IMR-90 (cell line): ENCODE measurements at regions not wholly inside any gene's neighbourhood (a gene's known extent, or its start where the extent isn't known, plus 50 kb on each side); places are given as distances from the start of the nearest gene placed in this dataset.

Experiments used
- ATAC-seq: fragments of 200-7000 bp; cut with Tn5 transposase; 2 replicates; pipeline ENCODE4 v1.9.1; 2020; ENCODE audit warnings: low read depth, mild to moderate bottlenecking, moderate library complexity
- BruUV-seq: library from RNA; stranded (reverse); fragments of 400-500 nt; replicated peaks from 2 replicates; lab custom pipeline; 2021; lab: Mats Ljungman, UMichigan
- CTCF ChIA-PET: fragments of 300-600 bp; formaldehyde crosslinking; extraction: SDS; loops from one replicate; lab custom pipeline; 2021; ENCODE audit warnings: antibody characterized with exemption; lab: Yijun Ruan, JAX
- POLR2A ChIA-PET: fragments of 300-600 bp; sonication (Branson Sonifier 250); formaldehyde crosslinking; loops from one replicate; lab custom pipeline; 2022; ENCODE audit warnings: antibody characterized with exemption; ENCODE audit not compliant: unreplicated experiment; lab: Charles Lee
- DNase-seq: peaks from one replicate; pipeline ENCODE4 v3.0.0; 2013
- H2AFZ ChIP-seq: replicated peaks from 2 replicates; pipeline ENCODE3; 2013; ENCODE audit warnings: low read length, mild to moderate bottlenecking; ENCODE audit not compliant: poor library complexity
- H2AK5ac ChIP-seq: 2 replicates; pipeline ENCODE4 v1.6.1; 2013; ENCODE audit warnings: low read depth, low read length, inconsistent platforms
- H2AK9ac ChIP-seq: replicated peaks from 2 replicates; pipeline ENCODE3; 2013; ENCODE audit warnings: mild to moderate bottlenecking, low read depth, low read length, moderate library complexity; ENCODE audit not compliant: poor library complexity
- H2BK120ac ChIP-seq: 2 replicates; pipeline ENCODE4 v1.6.1; 2013; ENCODE audit warnings: low read depth, low read length, inconsistent platforms
- H2BK15ac ChIP-seq: 3 replicates; pipeline ENCODE4 v1.6.1; 2013; ENCODE audit warnings: low read depth, low read length, inconsistent platforms
- H2BK20ac ChIP-seq: 2 replicates; pipeline ENCODE4 v1.6.1; 2013; ENCODE audit warnings: low read depth, mild to moderate bottlenecking, inconsistent platforms, low read length, moderate library complexity
- H2BK5ac ChIP-seq: 2 replicates; pipeline ENCODE4 v1.6.1; 2013; ENCODE audit warnings: mild to moderate bottlenecking, low read depth, low read length, inconsistent platforms; ENCODE audit not compliant: poor library complexity, severe bottlenecking
- H3K14ac ChIP-seq: replicated peaks from 2 replicates; pipeline ENCODE4 v1.6.1; 2013; ENCODE audit warnings: low read depth, low read length, inconsistent platforms
- H3K18ac ChIP-seq: 2 replicates; pipeline ENCODE4 v1.6.1; 2013; ENCODE audit warnings: low read depth, low read length, control low read depth
- H3K23ac ChIP-seq: 2 replicates; pipeline ENCODE4 v1.6.1; 2013; ENCODE audit warnings: low read depth, low read length, inconsistent platforms
- H3K27ac ChIP-seq: 2 replicates; pipeline ENCODE4 v1.5.1; 2013; ENCODE audit warnings: mild to moderate bottlenecking, control low read depth, low read length; ENCODE audit not compliant: insufficient read depth
- H3K27me3 ChIP-seq: 2 replicates; pipeline ENCODE4 v1.6.1; 2013; ENCODE audit warnings: low read length; ENCODE audit not compliant: control insufficient read depth, insufficient read depth
- H3K36me3 ChIP-seq: 2 replicates; pipeline ENCODE4 v1.6.1; 2013; ENCODE audit warnings: low read length, mixed read lengths; ENCODE audit not compliant: control insufficient read depth, insufficient read depth
- H3K4ac ChIP-seq: 2 replicates; pipeline ENCODE4 v1.6.1; 2013; ENCODE audit warnings: low read depth, low read length, inconsistent platforms
- H3K4me1 ChIP-seq: 2 replicates; pipeline ENCODE4 v1.6.1; 2013; ENCODE audit warnings: low read length, mixed read lengths; ENCODE audit not compliant: control insufficient read depth, insufficient read depth
- H3K4me2 ChIP-seq: 2 replicates; pipeline ENCODE4 v1.6.1; 2013; ENCODE audit warnings: low read depth, mild to moderate bottlenecking, control low read depth, low read length, moderate library complexity
- H3K4me3 ChIP-seq: 2 replicates; pipeline ENCODE4 v1.5.1; 2013; ENCODE audit warnings: low read depth, mild to moderate bottlenecking, control low read depth, low read length, moderate library complexity; ENCODE audit not compliant: insufficient read depth
- H3K56ac ChIP-seq: 2 replicates; pipeline ENCODE4 v1.6.1; 2013; ENCODE audit warnings: low read length, inconsistent platforms; ENCODE audit not compliant: insufficient read depth; ENCODE audit errors: extremely low read depth
- H3K79me1 ChIP-seq, 2 experiments: 2 replicates each; pipeline ENCODE4 v1.6.1; 2013; ENCODE audit warnings: low read length in 2 of 2, inconsistent platforms in 1 of 2, low read depth in 1 of 2
- H3K9ac ChIP-seq: 2 replicates; pipeline ENCODE4 v1.6.1; 2013; ENCODE audit warnings: low read depth, low read length, control low read depth
- H3K9me1 ChIP-seq: 2 replicates; pipeline ENCODE4 v1.6.1; 2013; ENCODE audit warnings: low read length, inconsistent platforms; ENCODE audit not compliant: insufficient read depth
- H3K9me3 ChIP-seq: 2 replicates; pipeline ENCODE4 v1.6.1; 2013; ENCODE audit warnings: low read length; ENCODE audit not compliant: control insufficient read depth, insufficient read depth
- H4K20me1 ChIP-seq: 2 replicates; pipeline ENCODE4 v1.6.1; 2013; ENCODE audit warnings: low read length, inconsistent platforms; ENCODE audit not compliant: insufficient read depth
- H4K5ac ChIP-seq: 2 replicates; pipeline ENCODE4 v1.6.1; 2013; ENCODE audit warnings: mild to moderate bottlenecking, low read depth, low read length, control low read depth
- H4K8ac ChIP-seq, 2 experiments: 2 replicates each; pipeline ENCODE4 v1.6.1; 2013; ENCODE audit warnings: low read depth in 2 of 2, low read length in 2 of 2, control low read depth in 1 of 2, inconsistent platforms in 1 of 2
- H4K91ac ChIP-seq: 2 replicates; pipeline ENCODE4 v1.6.1; 2013; ENCODE audit warnings: low read depth, low read length, inconsistent platforms; ENCODE audit not compliant: insufficient read depth
- BHLHE40 ChIP-seq: fragments of 150-350 bp; IDR thresholded peaks from 2 replicates; pipeline ENCODE4 v1.6.1; 2016; ENCODE audit warnings: mild to moderate bottlenecking, low read depth, low read length
- CEBPB ChIP-seq: IDR thresholded peaks from 2 replicates; pipeline ENCODE4 v1.6.1; 2012; ENCODE audit warnings: low read depth, low read length, improper control_type of control experiment
- CHD1 ChIP-seq: IDR thresholded peaks from 2 replicates; pipeline ENCODE4 v1.6.1; 2012; ENCODE audit warnings: low read depth, low read length, improper control_type of control experiment
- FOS ChIP-seq: fragments of 150-350 bp; IDR thresholded peaks from 2 replicates; pipeline ENCODE4 v1.6.1; 2016; ENCODE audit warnings: low read depth, low read length
- MAFK ChIP-seq: IDR thresholded peaks from 2 replicates; pipeline ENCODE4 v1.6.1; 2012; ENCODE audit warnings: low read depth, low read length, improper control_type of control experiment
- MAZ ChIP-seq: IDR thresholded peaks from 2 replicates; pipeline ENCODE4 v1.6.1; 2012; ENCODE audit warnings: low read depth, mild to moderate bottlenecking, low read length, improper control_type of control experiment, moderate library complexity, borderline replicate concordance
- MXI1 ChIP-seq: IDR thresholded peaks from 2 replicates; pipeline ENCODE4 v1.6.1; 2012; ENCODE audit warnings: low read depth, mild to moderate bottlenecking, low read length, moderate library complexity, borderline replicate concordance
- NFE2L2 ChIP-seq: fragments of 150-350 bp; IDR thresholded peaks from 2 replicates; pipeline ENCODE4 v1.6.1; 2016; ENCODE audit warnings: low read depth, mild to moderate bottlenecking, low read length
- POLR2A ChIP-seq: IDR thresholded peaks from 2 replicates; pipeline ENCODE4 v1.6.1; 2012; ENCODE audit warnings: mild to moderate bottlenecking, low read depth, low read length
- RAD21 ChIP-seq: IDR thresholded peaks from 2 replicates; pipeline ENCODE4 v1.6.1; 2012; ENCODE audit warnings: low read length, improper control_type of control experiment
- RCOR1 ChIP-seq: IDR thresholded peaks from 2 replicates; pipeline ENCODE4 v1.6.1; 2012; ENCODE audit warnings: mild to moderate bottlenecking, low read length, improper control_type of control experiment; ENCODE audit not compliant: insufficient replicate concordance
- RFX5 ChIP-seq: IDR thresholded peaks from 2 replicates; pipeline ENCODE4 v1.8.0; 2012; ENCODE audit warnings: low read depth, mild to moderate bottlenecking, low read length, moderate library complexity
- SMC3 ChIP-seq: fragments of 150-350 bp; IDR thresholded peaks from 2 replicates; pipeline ENCODE4 v1.6.1; 2016; ENCODE audit warnings: low read depth, mild to moderate bottlenecking, antibody characterized with exemption, low read length, moderate library complexity
- USF2 ChIP-seq: fragments of 150-350 bp; IDR thresholded peaks from 2 replicates; pipeline ENCODE4 v1.6.1; 2017; ENCODE audit warnings: mild to moderate bottlenecking, antibody characterized with exemption, low read length, low read depth
- WGBS, 2 experiments: methylation state at CpG; one replicate each; pipeline versions ENCODE4 v1.1.5 to v1.1.7; 2013; ENCODE audit warnings: missing lambda C conversion rate in 2 of 2; ENCODE audit not compliant: insufficient read length in 1 of 2; ENCODE audit errors: extremely low coverage in 2 of 2; 5-methylcytosine and 5-hydroxymethylcytosine counted together
- dilution Hi-C: fragments of 300-500 bp; cut with HindIII; formaldehyde crosslinking; loops from one replicate; pipeline ENCODE4 v1.14.3; 2018; ENCODE audit warnings: low sequenced_read_pairs; ENCODE audit not compliant: unreplicated experiment
- in situ Hi-C: fragments of 300-500 bp; cut with MboI; formaldehyde crosslinking; loops from 3 replicates; pipeline ENCODE4 v1.14.3; 2019; ENCODE audit warnings: low sequenced_read_pairs, inconsistent platforms, mixed read lengths
- intact Hi-C: fragments of 100-400 bp; cut with micrococcal nuclease; formaldehyde crosslinking; loops from 2 replicates; pipeline ENCODE4 v1.10.0; 2022
- TF ChIP-seq, protein P1 (sequence below): conservative IDR thresholded peaks from 2 replicates; pipeline ENCODE4 v1.5.1; 2012; ENCODE audit warnings: mild to moderate bottlenecking, low read depth, low read length, improper control_type of control experiment
- TF ChIP-seq, protein P2 (sequence below): fragments of 150-350 bp; IDR thresholded peaks from 2 replicates; pipeline ENCODE4 v1.6.1; 2016; ENCODE audit warnings: low read depth, mild to moderate bottlenecking, low read length, moderate library complexity, borderline replicate concordance

DNA sequence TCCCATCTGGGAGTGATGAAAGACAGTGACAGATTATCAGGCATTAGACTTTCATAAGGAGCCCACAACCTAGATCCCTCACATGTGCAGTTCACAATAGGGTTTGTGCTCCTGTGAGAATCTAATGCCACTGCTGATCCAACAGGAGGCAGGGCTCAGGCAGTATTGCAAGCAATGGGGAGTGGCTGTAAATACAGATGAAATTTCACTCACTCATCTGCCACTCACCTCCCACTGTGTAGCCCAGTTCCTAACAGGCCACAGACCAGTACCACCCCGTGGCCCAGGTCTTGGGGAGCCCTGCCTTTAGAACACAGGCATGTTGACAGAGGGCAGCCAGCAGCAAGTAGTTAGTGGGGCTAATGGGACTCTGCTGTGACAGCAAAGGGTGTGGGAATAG lies 137.3 kb upstream of the NANOS1 start:
- H2AK5ac ChIP-seq: no peak overlapping the region
- H3K27me3 ChIP-seq: peaks cover 7% of the 10 kb centered on the region
- no peak overlapping the region for H3K4ac ChIP-seq
- no peaks in the 10 kb centered on the region for H3K9me1 ChIP-seq
- no peak overlapping the region for H2BK15ac ChIP-seq
- no peak overlapping the region for H3K18ac ChIP-seq
- no peak overlapping the region for H3K4me3 ChIP-seq
- no peaks in the 10 kb centered on the region for H3K79me1 ChIP-seq
- TF ChIP-seq NFE2L2 (no peak), MXI1 (no peak), POLR2A (no peak), MAFK (no peak), RFX5 (no peak), CHD1 (no peak), USF2 (no peak), MAZ (no peak), SMC3 (no peak), FOS (no peak), RCOR1 (no peak), RAD21 (no peak), BHLHE40 (no peak), CEBPB (no peak)
- TF ChIP-seq, protein P1, sequence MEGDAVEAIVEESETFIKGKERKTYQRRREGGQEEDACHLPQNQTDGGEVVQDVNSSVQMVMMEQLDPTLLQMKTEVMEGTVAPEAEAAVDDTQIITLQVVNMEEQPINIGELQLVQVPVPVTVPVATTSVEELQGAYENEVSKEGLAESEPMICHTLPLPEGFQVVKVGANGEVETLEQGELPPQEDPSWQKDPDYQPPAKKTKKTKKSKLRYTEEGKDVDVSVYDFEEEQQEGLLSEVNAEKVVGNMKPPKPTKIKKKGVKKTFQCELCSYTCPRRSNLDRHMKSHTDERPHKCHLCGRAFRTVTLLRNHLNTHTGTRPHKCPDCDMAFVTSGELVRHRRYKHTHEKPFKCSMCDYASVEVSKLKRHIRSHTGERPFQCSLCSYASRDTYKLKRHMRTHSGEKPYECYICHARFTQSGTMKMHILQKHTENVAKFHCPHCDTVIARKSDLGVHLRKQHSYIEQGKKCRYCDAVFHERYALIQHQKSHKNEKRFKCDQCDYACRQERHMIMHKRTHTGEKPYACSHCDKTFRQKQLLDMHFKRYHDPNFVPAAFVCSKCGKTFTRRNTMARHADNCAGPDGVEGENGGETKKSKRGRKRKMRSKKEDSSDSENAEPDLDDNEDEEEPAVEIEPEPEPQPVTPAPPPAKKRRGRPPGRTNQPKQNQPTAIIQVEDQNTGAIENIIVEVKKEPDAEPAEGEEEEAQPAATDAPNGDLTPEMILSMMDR: no peak
- TF ChIP-seq, protein P2, sequence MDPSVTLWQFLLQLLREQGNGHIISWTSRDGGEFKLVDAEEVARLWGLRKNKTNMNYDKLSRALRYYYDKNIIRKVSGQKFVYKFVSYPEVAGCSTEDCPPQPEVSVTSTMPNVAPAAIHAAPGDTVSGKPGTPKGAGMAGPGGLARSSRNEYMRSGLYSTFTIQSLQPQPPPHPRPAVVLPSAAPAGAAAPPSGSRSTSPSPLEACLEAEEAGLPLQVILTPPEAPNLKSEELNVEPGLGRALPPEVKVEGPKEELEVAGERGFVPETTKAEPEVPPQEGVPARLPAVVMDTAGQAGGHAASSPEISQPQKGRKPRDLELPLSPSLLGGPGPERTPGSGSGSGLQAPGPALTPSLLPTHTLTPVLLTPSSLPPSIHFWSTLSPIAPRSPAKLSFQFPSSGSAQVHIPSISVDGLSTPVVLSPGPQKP: no peak
- no TSS peak for BruUV-seq
- H3K9ac ChIP-seq: no peak overlapping the region
- no peak overlapping the region for H2BK20ac ChIP-seq
- H4K91ac ChIP-seq: no peak overlapping the region
- WGBS, 2 experiments: no CpG with 5 or more reads among the region's 1 CpG
- no peak overlapping the region for H2AK9ac ChIP-seq
- H3K56ac ChIP-seq: no peak overlapping the region
- DNase-seq (no peak), ATAC-seq (no peak)
- H3K14ac ChIP-seq: no peak overlapping the region
- H2BK120ac ChIP-seq: no peak overlapping the region
- H2AFZ ChIP-seq: no peak overlapping the region
- H2BK5ac ChIP-seq: no peak overlapping the region
- ChIA-PET POLR2A (no interaction called here), CTCF (no interaction called here)
- H3K23ac ChIP-seq: no peak overlapping the region
- H3K9me3 ChIP-seq: peaks cover 2% of the 10 kb centered on the region
- H3K27ac ChIP-seq: no peak overlapping the region
- no peaks in the 10 kb centered on the region for H3K4me1 ChIP-seq
- intact Hi-C loops: no loop called here
- no peaks in the 10 kb centered on the region for H3K36me3 ChIP-seq
- dilution Hi-C loops: no loop called here
- no peak overlapping the region for H3K4me2 ChIP-seq
- no peak overlapping the region for H4K5ac ChIP-seq
- no peaks in the 10 kb centered on the region for H4K20me1 ChIP-seq
- in situ Hi-C loops: no loop called here
- H4K8ac ChIP-seq: no peak overlapping the region
